Nephron progenitor cell (in vitro differentiated cells): ENCODE measurements at regions not wholly inside any gene's neighbourhood (a gene's known extent, or its start where the extent isn't known, plus 50 kb on each side); places are given as distances from the start of the nearest gene placed in this dataset.
"Not testable (repeated sequence)": the region's sequence is repeated elsewhere in the genome, so short reads cannot be mapped to it uniquely, and the experiment has no call there.

Experiments used
- DNase-seq: peaks from one replicate; pipeline ENCODE4 v3.0.0; 2021
- H3K27ac Mint-ChIP-seq: 2 replicates; pipeline ENCODE4 v1.8.0; 2021; ENCODE audit warnings: mild to moderate bottlenecking, moderate library complexity, mixed read lengths
- H3K27me3 Mint-ChIP-seq: 2 replicates; pipeline ENCODE4 v1.8.0; 2021; ENCODE audit warnings: mild to moderate bottlenecking, low read depth, mixed read lengths; ENCODE audit not compliant: poor library complexity
- H3K36me3 Mint-ChIP-seq: 2 replicates; pipeline ENCODE4 v1.8.0; 2021; ENCODE audit warnings: low read depth, mixed read lengths
- H3K4me1 Mint-ChIP-seq: 2 replicates; pipeline ENCODE4 v1.8.0; 2021; ENCODE audit warnings: mixed read lengths
- H3K4me3 Mint-ChIP-seq: 2 replicates; pipeline ENCODE4 v1.8.0; 2021; ENCODE audit warnings: mild to moderate bottlenecking, moderate library complexity, mixed read lengths
- H3K9me3 Mint-ChIP-seq: 2 replicates; pipeline ENCODE4 v1.8.0; 2021; ENCODE audit warnings: mild to moderate bottlenecking, moderate library complexity, mixed read lengths
- CTCF ChIP-seq: fragments of 200-600 bp; sonication (generic); IDR thresholded peaks from 2 replicates; pipeline ENCODE4 v1.5.0; 2021; ENCODE audit warnings: antibody characterized with exemption

DNA sequence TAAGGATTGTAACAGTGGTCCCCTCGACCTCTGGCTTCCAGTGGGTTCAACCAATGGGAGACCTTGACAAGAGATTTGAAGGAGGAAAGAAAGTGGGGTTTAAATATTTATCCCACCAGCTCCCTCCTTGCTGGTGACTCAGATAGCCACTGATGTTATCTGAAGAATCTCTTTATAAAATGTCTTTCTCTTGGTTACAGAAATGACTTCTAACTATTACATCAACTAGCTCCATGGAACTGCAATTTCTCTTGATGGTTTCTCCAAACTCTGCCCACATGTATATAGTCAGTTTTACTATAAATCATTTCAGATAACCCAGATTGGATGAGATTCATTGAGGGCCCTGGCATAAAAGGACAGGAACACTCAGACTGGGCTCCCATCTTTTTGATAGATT, 920.2 kb upstream of the SOX9 start:
- Mint-ChIP-seq H3K27ac (no peak overlapping the region), H3K27me3 (peaks cover 3% of the 10 kb centered on the region), H3K36me3 (peaks cover 6% of the 10 kb centered on the region), H3K4me3 (no peak overlapping the region), H3K4me1 (no peaks in the 10 kb centered on the region), H3K9me3 (peaks cover 13% of the 10 kb centered on the region)
- no peak for DNase-seq
- TF ChIP-seq CTCF = no peak

GRCh38 chr17:71201639-71202038, 919.2 kb upstream of the SOX9 start:
- Mint-ChIP-seq H3K9me3 (peaks cover 8% of the 10 kb centered on the region), H3K27me3 (peaks cover 3% of the 10 kb centered on the region), H3K27ac (no peak overlapping the region), H3K36me3 (peaks cover 6% of the 10 kb centered on the region), H3K4me1 (no peaks in the 10 kb centered on the region), H3K4me3 (no peak overlapping the region)
- no peak for TF ChIP-seq CTCF
- DNase-seq = no peak

DNA sequence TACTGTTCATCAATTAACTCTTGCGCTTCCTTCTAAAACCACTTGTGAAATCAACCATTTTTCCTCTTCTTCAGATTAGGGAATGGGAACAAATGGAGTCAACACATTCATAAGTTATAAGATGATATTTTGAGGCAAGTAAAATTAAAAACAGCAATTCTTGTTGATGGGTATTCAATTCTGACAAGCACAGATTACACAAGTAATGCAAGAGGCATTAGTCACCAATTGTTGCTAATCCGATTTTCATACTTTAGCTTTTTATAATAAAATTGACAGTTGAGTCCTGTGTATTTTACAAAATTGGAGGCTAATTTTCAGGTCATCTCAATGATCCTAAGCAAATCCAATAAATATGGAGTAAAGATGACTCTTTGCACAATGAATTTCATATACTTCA, 918.4 kb upstream of the SOX9 start:
- H3K27me3 Mint-ChIP-seq = peaks cover 3% of the 10 kb centered on the region
- no peak for TF ChIP-seq CTCF
- no peak overlapping the region for H3K4me3 Mint-ChIP-seq
- H3K9me3 Mint-ChIP-seq = no peaks in the 10 kb centered on the region
- no peaks in the 10 kb centered on the region for H3K36me3 Mint-ChIP-seq
- no peak overlapping the region for H3K27ac Mint-ChIP-seq
- DNase-seq = no peak
- no peaks in the 10 kb centered on the region for H3K4me1 Mint-ChIP-seq

- no peaks in the 10 kb centered on the region for H3K9me3 Mint-ChIP-seq
- peaks cover 3% of the 10 kb centered on the region for H3K27me3 Mint-ChIP-seq
- no peak for TF ChIP-seq CTCF
- H3K27ac Mint-ChIP-seq = no peak overlapping the region
- H3K36me3 Mint-ChIP-seq = no peaks in the 10 kb centered on the region
- H3K4me1 Mint-ChIP-seq = no peaks in the 10 kb centered on the region
- H3K4me3 Mint-ChIP-seq = no peak overlapping the region
- no peak for DNase-seq
Observed at GRCh38 chr17:71203953-71204352, 916.9 kb upstream of the SOX9 start.

DNA sequence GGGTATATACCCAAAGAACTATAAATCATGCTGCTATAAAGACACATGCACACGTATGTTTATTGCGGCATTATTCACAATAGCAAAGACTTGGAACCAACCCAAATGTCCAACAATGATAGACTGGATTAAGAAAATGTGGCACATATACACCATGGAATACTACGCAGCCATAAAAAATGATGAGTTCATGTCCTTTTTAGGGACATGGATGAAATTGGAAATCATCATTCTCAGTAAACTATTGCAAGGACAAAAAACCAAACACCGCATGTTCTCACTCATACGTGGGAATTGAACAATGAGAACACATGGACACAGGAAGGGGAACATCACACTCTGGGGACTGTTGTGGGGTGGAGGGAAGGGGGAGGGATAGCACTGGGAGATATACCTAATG, 914.9 kb upstream of the SOX9 start:
- not testable (repeated sequence) for H3K27me3 Mint-ChIP-seq, H3K36me3 Mint-ChIP-seq, DNase-seq, H3K4me1 Mint-ChIP-seq, H3K27ac Mint-ChIP-seq, H3K9me3 Mint-ChIP-seq, H3K4me3 Mint-ChIP-seq

DNA sequence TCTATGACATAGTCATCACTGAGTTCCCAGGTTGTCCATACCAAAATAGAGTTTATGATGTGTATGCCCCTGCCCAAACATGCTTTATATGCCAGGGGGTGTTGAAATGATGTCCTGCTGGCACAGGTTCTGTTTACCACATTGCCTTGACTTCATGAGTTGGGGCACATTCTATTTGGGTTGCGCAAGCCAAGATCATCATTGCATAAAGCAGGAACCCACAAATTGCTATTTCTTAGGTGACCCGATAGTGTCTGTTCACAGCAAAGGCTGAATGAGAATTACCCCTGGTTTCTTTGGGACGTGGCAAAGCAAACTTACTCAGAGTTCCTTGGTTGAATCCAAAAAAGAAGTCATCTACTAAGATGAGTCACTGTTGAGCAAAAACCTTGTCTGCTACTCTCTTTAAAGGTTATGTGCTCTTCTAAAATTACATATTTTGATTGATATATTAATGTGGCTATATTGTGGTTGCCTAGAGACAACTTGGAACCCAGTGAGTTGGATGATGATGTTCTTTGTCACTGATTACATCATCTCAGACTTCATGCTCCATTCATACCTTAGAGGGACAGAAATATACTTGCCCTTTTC, 912.6 kb upstream of the SOX9 start:
- no peak for DNase-seq
- TF ChIP-seq CTCF = no peak
- H3K4me3 Mint-ChIP-seq = no peak overlapping the region
- no peaks in the 10 kb centered on the region for H3K4me1 Mint-ChIP-seq
- H3K9me3 Mint-ChIP-seq = peaks cover 7% of the 10 kb centered on the region
- no peaks in the 10 kb centered on the region for H3K27me3 Mint-ChIP-seq
- no peaks in the 10 kb centered on the region for H3K36me3 Mint-ChIP-seq
- H3K27ac Mint-ChIP-seq = no peak overlapping the region
